Liver (tissue), 7 donors: ENCODE measurements at regions not wholly inside any gene's neighbourhood (a gene's known extent, or its start where the extent isn't known, plus 50 kb on each side); places are given as distances from the start of the nearest gene placed in this dataset.

Source experiments
- DNase-seq: peaks from one replicate; pipeline ENCODE4 v3.0.0-alpha.2; 2017; ENCODE audit warnings: low spot score
- H3K27ac ChIP-seq, 2 donors: one replicate each; pipeline ENCODE4 v1.7.0; 2013; ENCODE audit warnings: inconsistent platforms in 2 of 2, low read length in 2 of 2, control low read depth in 1 of 2, low read depth in 1 of 2, mild to moderate bottlenecking in 1 of 2
- H3K27me3 ChIP-seq, 4 donors: one replicate each; pipeline versions ENCODE4 v1.6.1 to v1.7.0; 2013; ENCODE audit warnings: low read length in 3 of 4, inconsistent platforms in 1 of 4, mild to moderate bottlenecking in 1 of 4, moderate library complexity in 1 of 4; ENCODE audit not compliant: control insufficient read depth in 4 of 4, insufficient read depth in 4 of 4
- H3K36me3 ChIP-seq, 4 donors: one replicate each; pipeline versions ENCODE4 v1.6.1 to v1.7.0; 2013; ENCODE audit warnings: low read length in 3 of 4, mild to moderate bottlenecking in 3 of 4, low read depth in 1 of 4, moderate library complexity in 1 of 4; ENCODE audit not compliant: control insufficient read depth in 4 of 4, insufficient read depth in 3 of 4
- H3K4me1 ChIP-seq, 4 donors: one replicate each; pipeline versions ENCODE4 v1.6.1 to v1.7.0; 2013; ENCODE audit warnings: low read length in 3 of 4, mild to moderate bottlenecking in 3 of 4, moderate library complexity in 1 of 4; ENCODE audit not compliant: control insufficient read depth in 4 of 4, insufficient read depth in 4 of 4
- H3K4me3 ChIP-seq, 3 donors: one replicate each; pipeline versions ENCODE4 v1.6.1 to v1.7.0; 2013; ENCODE audit warnings: low read length in 3 of 3, control low read depth in 1 of 3, low read depth in 1 of 3, mild to moderate bottlenecking in 1 of 3
- H3K9ac ChIP-seq, 2 donors: one replicate each; pipeline ENCODE4 v1.7.0; 2013; ENCODE audit warnings: low read length in 2 of 2, mild to moderate bottlenecking in 2 of 2, moderate library complexity in 2 of 2, control low read depth in 1 of 2, low read depth in 1 of 2
- H3K9me3 ChIP-seq, 4 donors: one replicate each; pipeline versions ENCODE4 v1.6.1 to v1.7.0; 2013; ENCODE audit warnings: low read length in 3 of 4; ENCODE audit not compliant: control insufficient read depth in 4 of 4
- ATF3 ChIP-seq: IDR thresholded peaks from 2 replicates; pipeline ENCODE4 v1.6.1; 2016; ENCODE audit warnings: antibody characterized with exemption
- EGR1 ChIP-seq, 2 donors: IDR thresholded peaks; 2 replicates each; pipeline ENCODE4 v1.6.1; 2016 to 2018; ENCODE audit warnings: antibody characterized with exemption in 2 of 2, low read depth in 2 of 2
- FOXA2 ChIP-seq: IDR thresholded peaks from 2 replicates; pipeline ENCODE4 v1.6.1; 2016; ENCODE audit warnings: antibody characterized with exemption
- GABPA ChIP-seq, 2 donors: IDR thresholded peaks in 1 of 2; conservative IDR thresholded peaks in 1 of 2; 2 replicates each; pipeline ENCODE4 v1.6.1; 2016; ENCODE audit warnings: antibody characterized with exemption in 2 of 2, mild to moderate bottlenecking in 1 of 2, moderate library complexity in 1 of 2
- JUND ChIP-seq, 2 donors: IDR thresholded peaks; 2 replicates each; pipeline ENCODE4 v1.6.1; 2016; ENCODE audit warnings: antibody characterized with exemption in 2 of 2
- MAX ChIP-seq: IDR thresholded peaks from 2 replicates; pipeline ENCODE4 v1.6.1; 2016; ENCODE audit warnings: antibody characterized with exemption
- REST ChIP-seq: IDR thresholded peaks from 2 replicates; pipeline ENCODE4 v1.6.1; 2016; ENCODE audit warnings: antibody characterized with exemption, mild to moderate bottlenecking
- SP1 ChIP-seq: IDR thresholded peaks from 2 replicates; pipeline ENCODE4 v1.6.1; 2018; ENCODE audit warnings: antibody characterized with exemption, mild to moderate bottlenecking
- TAF1 ChIP-seq: conservative IDR thresholded peaks from 2 replicates; pipeline ENCODE4 v1.6.1; 2016; ENCODE audit warnings: antibody characterized with exemption, mild to moderate bottlenecking
- YY1 ChIP-seq: IDR thresholded peaks from 2 replicates; pipeline ENCODE4 v1.6.1; 2016; ENCODE audit warnings: antibody characterized with exemption, mild to moderate bottlenecking
- WGBS: extraction: QIAGEN DNeasy Blood & Tissue Kit; methylation state at CpG from one replicate; pipeline ENCODE4 v1.1.7; 2013; 5-methylcytosine and 5-hydroxymethylcytosine counted together
- TF ChIP-seq, protein P1 (sequence below): IDR thresholded peaks from 2 replicates; pipeline ENCODE4 v1.6.1; 2016; ENCODE audit warnings: antibody characterized with exemption
- donor health status: healthy.
- donor health status: healthy.
- donor health status: healthy.
- donor health status: healthy.

DNA sequence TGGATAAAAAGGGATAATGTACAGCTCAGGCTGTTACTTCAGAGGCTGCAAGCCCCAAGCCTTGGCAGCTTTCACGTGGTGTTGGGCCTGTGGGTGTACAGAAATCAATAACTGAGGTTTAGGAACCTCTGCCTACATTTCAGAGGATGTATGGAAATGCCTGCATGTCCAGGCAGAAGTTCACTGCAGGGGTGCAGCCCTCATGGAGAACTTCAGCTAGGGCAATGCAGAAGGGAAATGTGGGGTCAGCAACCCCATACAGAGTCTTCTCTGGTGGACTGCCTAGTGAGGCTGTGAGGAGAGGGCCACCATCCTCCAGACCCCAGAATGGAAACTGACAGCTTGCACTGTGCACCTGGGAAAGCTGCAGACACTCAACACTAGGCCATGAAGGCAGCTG is 1350.3 kb downstream of the ROBO2 start:
- WGBS = 18% methylated on average over 1 of the region's 1 CpG
- Histone ChIP-seq H3K27ac (no peak overlapping the region), H3K9me3 (peaks cover 0 to 9% (median 3%) of the 10 kb centered on the region in 4 donors), H3K4me1 (no peaks in the 10 kb centered on the region), H3K4me3 (peak overlapping the region in 1 of 3 donors; percentile 41), H3K9ac (no peak overlapping the region), H3K36me3 (no peaks in the 10 kb centered on the region), H3K27me3 (no peaks in the 10 kb centered on the region)
- DNase-seq = no peak
- TF ChIP-seq SP1 = no peak
- TF ChIP-seq ATF3 = no peak
- TF ChIP-seq TAF1 = no peak
- TF ChIP-seq, protein P1, sequence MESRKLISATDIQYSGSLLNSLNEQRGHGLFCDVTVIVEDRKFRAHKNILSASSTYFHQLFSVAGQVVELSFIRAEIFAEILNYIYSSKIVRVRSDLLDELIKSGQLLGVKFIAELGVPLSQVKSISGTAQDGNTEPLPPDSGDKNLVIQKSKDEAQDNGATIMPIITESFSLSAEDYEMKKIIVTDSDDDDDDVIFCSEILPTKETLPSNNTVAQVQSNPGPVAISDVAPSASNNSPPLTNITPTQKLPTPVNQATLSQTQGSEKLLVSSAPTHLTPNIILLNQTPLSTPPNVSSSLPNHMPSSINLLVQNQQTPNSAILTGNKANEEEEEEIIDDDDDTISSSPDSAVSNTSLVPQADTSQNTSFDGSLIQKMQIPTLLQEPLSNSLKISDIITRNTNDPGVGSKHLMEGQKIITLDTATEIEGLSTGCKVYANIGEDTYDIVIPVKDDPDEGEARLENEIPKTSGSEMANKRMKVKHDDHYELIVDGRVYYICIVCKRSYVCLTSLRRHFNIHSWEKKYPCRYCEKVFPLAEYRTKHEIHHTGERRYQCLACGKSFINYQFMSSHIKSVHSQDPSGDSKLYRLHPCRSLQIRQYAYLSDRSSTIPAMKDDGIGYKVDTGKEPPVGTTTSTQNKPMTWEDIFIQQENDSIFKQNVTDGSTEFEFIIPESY = no peak
- TF ChIP-seq GABPA (IDR thresholded peaks at IDR 0.05 in 1 of 2, conservative IDR thresholded peaks at IDR 0.05 in 1 of 2) = no peak
- no peak for TF ChIP-seq MAX

GRCh38 chr3:78398401-78398800 is 1358.5 kb downstream of the ROBO2 start:
- no peak overlapping the region for H3K27ac ChIP-seq
- TF ChIP-seq EGR1 (IDR thresholded peaks at IDR 0.05; ENCODE audit: low read depth in 2 of 2) = no peak
- TF ChIP-seq ATF3 = no peak
- TF ChIP-seq REST = no peak
- TF ChIP-seq, protein P1 = no peak
- no peak for TF ChIP-seq SP1
- no peak for TF ChIP-seq FOXA2
- no peak for TF ChIP-seq JUND (IDR thresholded peaks at IDR 0.05)
- no peak for TF ChIP-seq YY1
- H3K9ac ChIP-seq = no peak overlapping the region
- H3K9me3 ChIP-seq = no peaks in the 10 kb centered on the region
- H3K36me3 ChIP-seq = no peaks in the 10 kb centered on the region
- H3K4me3 ChIP-seq = no peak overlapping the region
- H3K4me1 ChIP-seq = no peaks in the 10 kb centered on the region
- 69% methylated on average over 2 of the region's 2 CpGs for WGBS
- no peaks in the 10 kb centered on the region for H3K27me3 ChIP-seq
- DNase-seq = no peak
